HFFc6 (cell line): ENCODE measurements at regions not wholly inside any gene's neighbourhood (a gene's known extent, or its start where the extent isn't known, plus 50 kb on each side); places are given as distances from the start of the nearest gene placed in this dataset.
"Not testable (repeated sequence)": the region's sequence is repeated elsewhere in the genome, so short reads cannot be mapped to it uniquely, and the experiment has no call there.

Source experiments
- DNase-seq: peaks from one replicate; pipeline ENCODE4 v3.0.0-alpha.2; 2018
- H3K27ac Mint-ChIP-seq: 2 replicates; pipeline ENCODE4 v1.8.0; 2020; ENCODE audit warnings: mild to moderate bottlenecking, mixed read lengths
- H3K27me3 Mint-ChIP-seq: 2 replicates; pipeline ENCODE4 v1.8.0; 2021; ENCODE audit warnings: mild to moderate bottlenecking, moderate library complexity, mixed read lengths; ENCODE audit not compliant: insufficient read depth
- H3K36me3 Mint-ChIP-seq: 2 replicates; pipeline ENCODE4 v1.8.0; 2021; ENCODE audit warnings: low read depth, mixed read lengths
- H3K4me1 Mint-ChIP-seq: 2 replicates; pipeline ENCODE4 v1.8.0; 2020; ENCODE audit warnings: low read depth, mixed read lengths
- H3K4me3 Mint-ChIP-seq: 2 replicates; pipeline ENCODE4 v1.8.0; 2020; ENCODE audit warnings: mild to moderate bottlenecking, moderate library complexity, mixed read lengths
- H3K9me3 Mint-ChIP-seq: 2 replicates; pipeline ENCODE4 v1.8.0; 2020; ENCODE audit warnings: mild to moderate bottlenecking, mixed read lengths
- TF ChIP-seq, protein P1 (sequence below): fragments of 200-600 bp; sonication (generic); IDR thresholded peaks from 2 replicates; pipeline ENCODE4 v1.5.0; 2021; ENCODE audit warnings: antibody characterized with exemption, mild to moderate bottlenecking

DNA sequence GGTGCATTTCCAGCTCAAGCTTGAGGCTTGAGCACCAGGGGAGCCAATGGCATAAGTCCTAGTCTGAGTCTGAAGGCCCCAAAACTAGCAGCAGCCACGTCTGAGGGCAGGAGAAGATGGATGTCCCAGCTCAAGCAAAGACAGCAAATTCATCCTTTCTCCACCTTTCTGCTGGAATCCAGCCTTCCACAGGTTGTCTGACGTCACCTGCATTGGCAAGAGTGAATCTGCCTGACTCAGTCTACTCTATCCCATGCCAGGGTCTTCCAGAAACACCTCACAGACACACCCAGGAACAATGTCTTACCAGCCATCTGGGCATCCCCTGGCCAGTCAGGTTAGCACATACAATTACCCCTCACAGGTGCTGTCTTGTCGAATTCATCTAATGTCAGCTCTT, 76.2 kb upstream of the SOX11 start:
- H3K27ac Mint-ChIP-seq = no peak overlapping the region
- no peaks in the 10 kb centered on the region for H3K4me1 Mint-ChIP-seq
- no peaks in the 10 kb centered on the region for H3K27me3 Mint-ChIP-seq
- H3K9me3 Mint-ChIP-seq = peaks cover 62% of the 10 kb centered on the region
- no peak for DNase-seq
- no peak overlapping the region for H3K4me3 Mint-ChIP-seq
- TF ChIP-seq, protein P1, sequence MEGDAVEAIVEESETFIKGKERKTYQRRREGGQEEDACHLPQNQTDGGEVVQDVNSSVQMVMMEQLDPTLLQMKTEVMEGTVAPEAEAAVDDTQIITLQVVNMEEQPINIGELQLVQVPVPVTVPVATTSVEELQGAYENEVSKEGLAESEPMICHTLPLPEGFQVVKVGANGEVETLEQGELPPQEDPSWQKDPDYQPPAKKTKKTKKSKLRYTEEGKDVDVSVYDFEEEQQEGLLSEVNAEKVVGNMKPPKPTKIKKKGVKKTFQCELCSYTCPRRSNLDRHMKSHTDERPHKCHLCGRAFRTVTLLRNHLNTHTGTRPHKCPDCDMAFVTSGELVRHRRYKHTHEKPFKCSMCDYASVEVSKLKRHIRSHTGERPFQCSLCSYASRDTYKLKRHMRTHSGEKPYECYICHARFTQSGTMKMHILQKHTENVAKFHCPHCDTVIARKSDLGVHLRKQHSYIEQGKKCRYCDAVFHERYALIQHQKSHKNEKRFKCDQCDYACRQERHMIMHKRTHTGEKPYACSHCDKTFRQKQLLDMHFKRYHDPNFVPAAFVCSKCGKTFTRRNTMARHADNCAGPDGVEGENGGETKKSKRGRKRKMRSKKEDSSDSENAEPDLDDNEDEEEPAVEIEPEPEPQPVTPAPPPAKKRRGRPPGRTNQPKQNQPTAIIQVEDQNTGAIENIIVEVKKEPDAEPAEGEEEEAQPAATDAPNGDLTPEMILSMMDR = no peak
- H3K36me3 Mint-ChIP-seq = no peaks in the 10 kb centered on the region

DNA sequence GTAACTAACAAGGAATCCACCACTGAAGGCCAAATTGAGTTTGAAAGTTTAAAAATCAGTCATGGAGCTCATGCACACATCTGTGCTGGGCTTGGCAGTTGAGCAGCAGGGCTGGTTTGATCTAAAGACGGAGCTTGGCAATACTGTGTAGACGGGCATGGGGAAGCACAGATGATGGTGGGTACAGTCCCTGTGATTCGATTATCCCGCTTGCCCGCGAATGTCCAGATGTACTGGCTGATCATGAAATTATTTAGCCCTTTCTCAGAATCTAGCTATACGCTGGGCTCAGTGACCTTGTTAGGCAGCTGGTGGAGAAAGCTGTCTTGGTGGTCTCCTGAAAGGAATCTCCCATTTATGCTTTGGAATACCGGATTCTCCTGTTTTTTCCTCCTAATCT, 74.8 kb upstream of the SOX11 start:
- Mint-ChIP-seq H3K27ac (no peak overlapping the region), H3K4me3 (no peak overlapping the region), H3K36me3 (no peaks in the 10 kb centered on the region), H3K27me3 (no peaks in the 10 kb centered on the region; the same call in 1 of the 2 replicates), H3K4me1 (no peaks in the 10 kb centered on the region), H3K9me3 (peaks cover 58% of the 10 kb centered on the region)
- no peak for DNase-seq
- TF ChIP-seq, protein P1 = no peak

DNA sequence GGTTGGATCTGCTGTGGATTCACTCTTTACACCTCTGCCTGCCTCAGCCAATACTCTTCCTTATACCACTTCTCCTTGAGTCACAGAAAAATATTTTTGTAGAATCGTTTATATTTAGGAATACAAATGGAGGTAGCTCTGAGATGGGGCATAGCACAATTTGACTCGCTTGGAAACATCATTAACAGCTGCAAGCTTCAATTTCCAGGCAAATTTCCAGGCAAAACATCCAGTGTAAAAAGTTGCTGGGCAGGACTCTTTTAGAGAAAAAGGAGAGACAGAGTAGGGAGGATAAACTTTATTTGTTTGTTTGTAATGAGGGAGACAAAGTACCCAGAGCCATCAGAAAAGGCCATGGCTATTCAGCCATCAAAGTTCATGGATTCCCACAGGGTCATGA, 74.4 kb upstream of the SOX11 start:
- Mint-ChIP-seq H3K36me3 (no peaks in the 10 kb centered on the region), H3K27me3 (no peaks in the 10 kb centered on the region; the same call in 1 of the 2 replicates), H3K9me3 (peaks cover 62% of the 10 kb centered on the region), H3K4me3 (no peak overlapping the region), H3K27ac (no peak overlapping the region), H3K4me1 (no peaks in the 10 kb centered on the region)
- TF ChIP-seq, protein P1 = no peak
- DNase-seq = no peak

DNA sequence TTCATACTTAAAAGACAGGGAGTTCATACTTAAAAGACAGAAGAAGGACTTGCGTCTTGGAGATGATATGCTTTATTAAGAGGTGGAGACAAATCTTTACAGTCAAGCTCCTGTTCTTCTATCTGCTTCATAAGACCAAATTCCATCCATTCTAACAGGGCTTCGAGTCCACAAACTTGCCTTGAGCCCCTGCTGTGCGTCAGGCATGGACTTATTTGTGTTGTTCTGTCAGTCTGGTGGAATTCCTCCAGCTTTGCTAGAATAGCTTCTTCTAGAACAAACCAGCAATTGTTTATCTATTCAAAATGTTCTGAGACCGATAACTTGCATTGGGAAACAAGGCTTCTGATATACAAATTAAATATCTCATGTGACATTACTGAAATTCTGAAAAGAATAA, 73.9 kb upstream of the SOX11 start:
- Mint-ChIP-seq H3K9me3 (peaks cover 65% of the 10 kb centered on the region), H3K4me1 (no peaks in the 10 kb centered on the region), H3K27me3 (no peaks in the 10 kb centered on the region; the same call in 1 of the 2 replicates), H3K27ac (no peak overlapping the region), H3K36me3 (no peaks in the 10 kb centered on the region), H3K4me3 (no peak overlapping the region)
- no peak for DNase-seq
- TF ChIP-seq, protein P1 = no peak

DNA sequence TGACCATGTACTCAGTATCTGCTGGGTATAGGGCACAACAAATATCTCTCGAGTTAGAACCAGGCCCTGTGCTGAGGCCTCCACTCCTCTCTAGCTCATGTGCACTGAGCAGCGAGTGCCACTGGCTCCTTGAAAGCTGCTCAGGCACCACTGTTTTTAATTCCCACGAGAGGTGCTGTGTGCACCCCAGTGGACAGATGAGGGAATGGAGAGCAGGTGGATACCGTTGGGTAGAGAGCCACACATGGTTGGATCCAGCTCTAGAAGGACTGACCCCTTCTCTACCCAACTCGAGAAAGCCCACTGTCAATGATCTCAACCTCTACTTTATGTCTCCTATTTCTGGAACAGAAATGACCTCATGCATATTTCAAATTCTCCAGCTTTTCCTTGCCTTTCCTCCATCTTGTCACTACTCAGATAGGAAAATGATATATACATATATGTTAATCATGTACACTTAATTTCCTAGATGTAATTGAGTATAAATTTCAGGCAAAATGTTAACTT, 66.6 kb upstream of the SOX11 start:
- H3K27ac Mint-ChIP-seq, H3K4me3 Mint-ChIP-seq, H3K27me3 Mint-ChIP-seq, H3K36me3 Mint-ChIP-seq, DNase-seq, H3K4me1 Mint-ChIP-seq: not testable (repeated sequence)
- peaks cover 49% of the 10 kb centered on the region for H3K9me3 Mint-ChIP-seq

DNA sequence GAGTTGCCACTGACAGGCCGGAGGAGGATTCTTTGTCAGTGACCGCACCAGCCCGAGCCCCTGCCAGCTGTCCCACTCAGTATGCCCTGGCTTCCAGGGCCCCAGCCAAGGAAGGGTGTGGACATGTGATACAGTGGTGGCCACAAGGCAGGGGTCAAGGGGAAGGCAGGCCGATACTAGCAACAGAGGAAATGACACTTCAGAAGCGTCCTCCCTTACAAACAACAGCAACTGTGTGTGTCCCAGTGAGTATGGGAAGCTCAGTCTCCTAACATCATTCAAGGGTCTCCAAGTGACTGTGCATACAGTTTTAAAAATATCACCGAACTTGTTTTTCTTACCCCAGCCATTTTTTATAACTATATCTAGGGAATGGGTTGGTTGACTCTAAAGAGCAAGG, 63.7 kb upstream of the SOX11 start:
- not testable (repeated sequence) for DNase-seq, H3K36me3 Mint-ChIP-seq, H3K4me3 Mint-ChIP-seq, H3K27ac Mint-ChIP-seq, H3K4me1 Mint-ChIP-seq, H3K27me3 Mint-ChIP-seq
- H3K9me3 Mint-ChIP-seq = peaks cover 33% of the 10 kb centered on the region

DNA sequence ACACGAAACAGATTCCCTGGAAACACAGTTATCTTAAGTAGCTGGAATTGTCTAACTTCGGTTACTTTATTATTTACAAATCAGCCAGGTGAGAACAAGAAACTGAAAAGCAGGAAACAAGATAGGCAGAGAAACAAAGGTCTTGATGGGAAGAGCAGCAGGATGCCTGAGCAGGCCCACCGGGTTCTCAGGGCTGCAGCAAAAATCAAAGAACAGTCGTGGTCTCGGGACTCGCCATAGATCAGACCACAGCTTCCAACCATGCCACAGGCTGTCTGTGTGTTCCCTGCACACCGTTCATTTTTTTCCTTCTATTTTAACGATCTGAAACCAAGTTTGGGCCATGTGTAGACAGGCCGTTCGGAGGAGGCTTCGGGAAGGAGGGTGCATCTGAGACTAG, 62.7 kb upstream of the SOX11 start:
- H3K36me3 Mint-ChIP-seq, H3K27me3 Mint-ChIP-seq, DNase-seq, H3K4me1 Mint-ChIP-seq, H3K27ac Mint-ChIP-seq, H3K4me3 Mint-ChIP-seq: not testable (repeated sequence)
- peaks cover 33% of the 10 kb centered on the region for H3K9me3 Mint-ChIP-seq

DNA sequence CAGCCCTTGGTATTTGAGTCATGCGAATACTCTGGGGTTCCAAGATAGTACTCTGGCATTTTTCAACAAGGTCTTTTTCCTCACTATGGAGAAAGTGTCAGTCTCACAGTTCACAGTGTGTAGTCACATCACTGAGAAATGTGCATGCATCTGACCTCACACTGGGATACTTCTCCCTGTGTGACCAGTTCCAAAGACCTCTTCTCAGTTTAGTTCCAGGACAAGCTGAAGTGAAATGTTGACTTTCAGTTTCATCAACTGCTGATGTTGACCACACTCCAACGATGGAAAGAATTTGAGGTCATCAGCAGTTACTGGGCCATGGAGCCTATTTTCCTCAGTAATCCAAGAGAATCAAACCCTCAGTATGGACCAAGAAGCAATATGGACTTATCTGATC, 55.1 kb upstream of the SOX11 start:
- not testable (repeated sequence) for DNase-seq, H3K9me3 Mint-ChIP-seq, H3K27ac Mint-ChIP-seq, H3K4me1 Mint-ChIP-seq, H3K4me3 Mint-ChIP-seq, H3K27me3 Mint-ChIP-seq, H3K36me3 Mint-ChIP-seq
